Pancreas (tissue), 10 donors: ENCODE measurements at regions not wholly inside any gene's neighbourhood (a gene's known extent, or its start where the extent isn't known, plus 50 kb on each side); places are given as distances from the start of the nearest gene placed in this dataset.

Experiments
- ATAC-seq, 4 donors: fragments of 200-7000 bp; cut with Tn5 transposase; one replicate each; pipeline versions ENCODE4 v1.8.0 to v1.9.1; 2020; ENCODE audit warnings: mild to moderate bottlenecking in 4 of 4, moderate library complexity in 4 of 4
- DNase-seq, 6 donors: peaks; one replicate each; pipeline ENCODE4 v3.0.0-alpha.2; 2020
- FAIRE-seq: peaks from 2 replicates; lab custom pipeline; 2012; peaks lifted over from hg19 to GRCh38; lab: Jason Lieb, UNC
- H3K27ac ChIP-seq, 4 donors: fragments of 200-600 bp; sonication (generic); 1 replicate in 3 of 4; 2 replicates in 1 of 4; pipeline versions ENCODE4 v1.5.0 to v1.8.0; 2020
- H3K27me3 ChIP-seq, 4 donors: fragments of 200-600 bp; one replicate each; pipeline ENCODE4 v1.8.0; 2021
- H3K36me3 ChIP-seq, 3 donors: fragments of 200-600 bp; sonication (generic) in 1 of 3; one replicate each; pipeline versions ENCODE4 v1.5.0 to v1.8.0; 2020 to 2021
- H3K4me1 ChIP-seq, 3 donors: fragments of 200-600 bp; one replicate each; pipeline ENCODE4 v1.8.0; 2021
- H3K4me3 ChIP-seq, 4 donors: fragments of 200-600 bp; sonication (generic) in 2 of 4; one replicate each; pipeline versions ENCODE4 v1.5.0 to v1.8.0; 2020 to 2021
- H3K9me3 ChIP-seq, 4 donors: fragments of 200-600 bp; one replicate each; pipeline ENCODE4 v1.8.0; 2021
- WGBS, 2 donors: extraction: QIAGEN DNeasy Blood & Tissue Kit; methylation state at CpG; one replicate each; pipeline ENCODE4 v1.1.7; 2013; 5-methylcytosine and 5-hydroxymethylcytosine counted together
- intact Hi-C, 3 donors: fragments of 100-400 bp; cut with DNase I; formaldehyde crosslinking; loops; one replicate each; pipeline versions ENCODE4 v1.11.1 to v1.14.2; 2022
- TF ChIP-seq, protein P1 (sequence below), 4 donors: fragments of 200-600 bp; sonication (generic) in 3 of 4; IDR thresholded peaks; one replicate each; pipeline versions ENCODE4 v1.5.0 to v1.8.0; 2021; ENCODE audit warnings: antibody characterized with exemption in 4 of 4
- donor health status: healthy with polysubstance abuse.
- donor health status: DM: no; HTN: no; CAD: no; lungs with moderate emphysema.
- donor health status: DM: no; HTN: no; CAD: no.
- donor health status: control.
- donor health status: control.
- donor health status: Bipolar disorder and iron deficiency.
- donor health status: DM: yes; HTN: yes; CAD: no.
- donor health status: DM: no; HTN: no; CAD: no.
- donor health status: DM: no; HTN: no; CAD: no.
- donor health status: DM: yes; HTN: yes; CAD: no.

DNA sequence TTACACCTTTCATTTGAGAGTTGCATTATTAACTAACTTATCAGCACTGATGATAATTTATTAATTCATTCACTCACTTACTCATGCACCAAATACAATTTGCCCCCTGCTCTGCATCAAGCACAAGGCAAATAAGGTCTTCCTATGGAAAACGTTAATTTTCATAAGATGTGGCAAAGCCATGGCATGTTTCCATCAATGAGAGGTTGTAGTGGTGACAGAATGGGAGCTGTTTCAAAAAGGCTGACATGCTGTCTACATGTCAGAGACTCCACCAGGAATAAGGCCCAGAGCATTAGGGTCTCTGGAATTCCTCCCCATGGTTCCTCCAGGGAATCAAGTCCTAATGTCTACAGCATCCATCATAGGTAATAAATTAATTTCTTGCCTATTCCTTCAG is 978.8 kb downstream of the TMEM182 start:
- DNase-seq (no peak), ATAC-seq (no peak), FAIRE-seq (no peak)
- no peak overlapping the region for H3K4me3 ChIP-seq
- TF ChIP-seq, protein P1, sequence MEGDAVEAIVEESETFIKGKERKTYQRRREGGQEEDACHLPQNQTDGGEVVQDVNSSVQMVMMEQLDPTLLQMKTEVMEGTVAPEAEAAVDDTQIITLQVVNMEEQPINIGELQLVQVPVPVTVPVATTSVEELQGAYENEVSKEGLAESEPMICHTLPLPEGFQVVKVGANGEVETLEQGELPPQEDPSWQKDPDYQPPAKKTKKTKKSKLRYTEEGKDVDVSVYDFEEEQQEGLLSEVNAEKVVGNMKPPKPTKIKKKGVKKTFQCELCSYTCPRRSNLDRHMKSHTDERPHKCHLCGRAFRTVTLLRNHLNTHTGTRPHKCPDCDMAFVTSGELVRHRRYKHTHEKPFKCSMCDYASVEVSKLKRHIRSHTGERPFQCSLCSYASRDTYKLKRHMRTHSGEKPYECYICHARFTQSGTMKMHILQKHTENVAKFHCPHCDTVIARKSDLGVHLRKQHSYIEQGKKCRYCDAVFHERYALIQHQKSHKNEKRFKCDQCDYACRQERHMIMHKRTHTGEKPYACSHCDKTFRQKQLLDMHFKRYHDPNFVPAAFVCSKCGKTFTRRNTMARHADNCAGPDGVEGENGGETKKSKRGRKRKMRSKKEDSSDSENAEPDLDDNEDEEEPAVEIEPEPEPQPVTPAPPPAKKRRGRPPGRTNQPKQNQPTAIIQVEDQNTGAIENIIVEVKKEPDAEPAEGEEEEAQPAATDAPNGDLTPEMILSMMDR (IDR thresholded peaks at IDR 0.05), result no peak
- no peaks in the 10 kb centered on the region for H3K36me3 ChIP-seq
- no peaks in the 10 kb centered on the region for H3K9me3 ChIP-seq
- H3K27ac ChIP-seq, result no peak overlapping the region
- H3K27me3 ChIP-seq, result no peaks in the 10 kb centered on the region
- H3K4me1 ChIP-seq, result no peaks in the 10 kb centered on the region
- 51 to 81% methylated on average over 1 of the region's 1 CpG for WGBS, 2 donors
- intact Hi-C loops, result no loop called here

GRCh38 chr2:103743195-103743594 is 981.4 kb downstream of the TMEM182 start:
- no peak overlapping the region for H3K4me3 ChIP-seq
- intact Hi-C loops, result no loop called here
- H3K27ac ChIP-seq, result no peak overlapping the region
- ATAC-seq, result no peak
- H3K36me3 ChIP-seq, result no peaks in the 10 kb centered on the region
- TF ChIP-seq, protein P1 (IDR thresholded peaks at IDR 0.05), result no peak
- H3K9me3 ChIP-seq, result no peaks in the 10 kb centered on the region
- no peak for DNase-seq
- FAIRE-seq, result no peak
- H3K4me1 ChIP-seq, result no peaks in the 10 kb centered on the region
- H3K27me3 ChIP-seq, result no peaks in the 10 kb centered on the region

GRCh38 chr2:103754530-103754929 is 992.7 kb downstream of the TMEM182 start:
- no peak for ATAC-seq
- no peaks in the 10 kb centered on the region for H3K36me3 ChIP-seq
- TF ChIP-seq, protein P1 (IDR thresholded peaks at IDR 0.05), result no peak
- no peaks in the 10 kb centered on the region for H3K4me1 ChIP-seq
- H3K27me3 ChIP-seq, result no peaks in the 10 kb centered on the region
- 52 to 55% methylated on average over 2 of the region's 2 CpGs for WGBS, 2 donors
- no peaks in the 10 kb centered on the region for H3K9me3 ChIP-seq
- no peak overlapping the region for H3K4me3 ChIP-seq
- intact Hi-C loops, result no loop called here
- FAIRE-seq, result no peak
- DNase-seq, result no peak
- H3K27ac ChIP-seq, result no peak overlapping the region

GRCh38 chr2:103773884-103774283 is 1012.1 kb downstream of the TMEM182 start:
- intact Hi-C loops, result no loop called here
- H3K27me3 ChIP-seq, result no peaks in the 10 kb centered on the region
- FAIRE-seq (no peak), DNase-seq (no peak), ATAC-seq (no peak)
- 38 to 46% methylated on average over 4 of the region's 4 CpGs for WGBS, 2 donors
- no peak overlapping the region for H3K4me3 ChIP-seq
- H3K27ac ChIP-seq, result no peak overlapping the region
- TF ChIP-seq, protein P1 (IDR thresholded peaks at IDR 0.05), result no peak
- no peaks in the 10 kb centered on the region for H3K4me1 ChIP-seq
- no peaks in the 10 kb centered on the region for H3K36me3 ChIP-seq
- H3K9me3 ChIP-seq, result no peaks in the 10 kb centered on the region

- no peak for ATAC-seq
- H3K36me3 ChIP-seq, result no peaks in the 10 kb centered on the region
- no peak overlapping the region for H3K27ac ChIP-seq
- H3K27me3 ChIP-seq, result no peaks in the 10 kb centered on the region
- no peak for FAIRE-seq
- no peak overlapping the region for H3K4me3 ChIP-seq
- TF ChIP-seq, protein P1 (IDR thresholded peaks at IDR 0.05), result no peak
- no peak for DNase-seq
- no peaks in the 10 kb centered on the region for H3K9me3 ChIP-seq
- intact Hi-C loops, result no loop called here
- WGBS, 2 donors, result 64 to 73% methylated on average over 4 of the region's 4 CpGs
- no peaks in the 10 kb centered on the region for H3K4me1 ChIP-seq
These were observed 1018.4 kb downstream of the TMEM182 start for GRCh38 chr2:103780088-103780702.
